Esophagus squamous epithelium (tissue), 5 donors: ENCODE measurements at regions not wholly inside any gene's neighbourhood (a gene's known extent, or its start where the extent isn't known, plus 50 kb on each side); places are given as distances from the start of the nearest gene placed in this dataset.

Experiments
- DNase-seq: peaks from one replicate; lab custom pipeline; 2025; lab: John Stamatoyannopoulos, UW
- H3K27ac ChIP-seq, 4 donors: fragments of 200-600 bp; sonication (generic); one replicate each; pipeline ENCODE4 v1.5.1; 2016 to 2019; ENCODE audit warnings: mild to moderate bottlenecking in 1 of 4
- H3K27me3 ChIP-seq, 4 donors: fragments of 200-600 bp; sonication (generic); 1 replicate in 3 of 4; 2 replicates in 1 of 4; pipeline versions ENCODE4 v1.5.1 to v1.6.0; 2017 to 2021; ENCODE audit warnings: antibody characterized with exemption in 1 of 4
- H3K36me3 ChIP-seq, 3 donors: fragments of 200-600 bp; sonication (generic); one replicate each; pipeline ENCODE4 v1.5.1; 2016 to 2019
- H3K4me1 ChIP-seq, 3 donors: fragments of 200-600 bp; sonication (generic); one replicate each; pipeline ENCODE4 v1.5.1; 2017 to 2019
- H3K4me3 ChIP-seq, 4 donors: fragments of 200-600 bp; sonication (generic); 1 replicate in 3 of 4; 2 replicates in 1 of 4; pipeline ENCODE4 v1.5.1; 2016 to 2019; ENCODE audit warnings: mild to moderate bottlenecking in 2 of 4, moderate library complexity in 1 of 4
- H3K9me3 ChIP-seq, 3 donors: fragments of 200-600 bp; sonication (generic); one replicate each; pipeline ENCODE4 v1.5.1; 2016 to 2019
- POLR2A ChIP-seq, 4 donors: fragments of 450-650 bp; IDR thresholded peaks; one replicate each; pipeline ENCODE4 v1.6.1; 2017; ENCODE audit warnings: antibody characterized with exemption in 4 of 4, mild to moderate bottlenecking in 4 of 4, moderate library complexity in 3 of 4
- WGBS, 2 donors: methylation state at CpG; one replicate each; pipeline ENCODE4 v1.1.5; 2018; 5-methylcytosine and 5-hydroxymethylcytosine counted together
- intact Hi-C: fragments of 100-400 bp; cut with DNase I; formaldehyde crosslinking; loops from one replicate; pipeline ENCODE4 v1.15.0; 2022
- TF ChIP-seq, protein P1 (sequence below), 6 experiments: fragments of 450-650 bp in 4 of 6; fragments of 200-600 bp in 2 of 6; sonication (generic) in 2 of 6; IDR thresholded peaks; one replicate each; pipeline ENCODE4 v1.5.1; 2016 to 2019; ENCODE audit warnings: antibody characterized with exemption in 6 of 6, mild to moderate bottlenecking in 4 of 6, moderate library complexity in 4 of 6
- donor health status: DM: yes; HTN: yes; CAD: no.

DNA sequence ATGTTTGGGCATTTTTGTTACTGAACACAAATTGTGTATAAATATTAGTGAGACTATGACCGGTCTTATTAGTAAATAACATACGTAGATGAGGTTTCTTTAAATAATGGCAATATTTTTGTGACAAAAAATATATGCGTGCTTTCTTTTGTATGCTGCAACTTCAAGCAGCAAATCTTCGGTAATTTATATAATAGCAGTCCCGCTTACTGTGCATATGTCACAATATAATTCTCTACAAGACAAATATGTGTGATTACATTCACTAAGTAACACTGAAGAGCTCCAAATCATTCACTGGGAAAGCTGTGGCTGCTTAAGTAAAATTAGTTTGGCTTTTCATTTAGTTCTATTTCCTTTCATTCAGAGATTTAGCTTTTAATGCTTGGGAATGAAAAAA is 376.0 kb downstream of the CYLC2 start:
- H3K4me1 ChIP-seq: no peaks in the 10 kb centered on the region
- no peaks in the 10 kb centered on the region for H3K36me3 ChIP-seq
- no peak overlapping the region for H3K4me3 ChIP-seq
- H3K27me3 ChIP-seq: no peaks in the 10 kb centered on the region
- H3K9me3 ChIP-seq: no peaks in the 10 kb centered on the region
- WGBS, 2 donors: 76 to 88% methylated on average over 5 of the region's 5 CpGs
- intact Hi-C loops: no loop called here
- DNase-seq: no peak
- H3K27ac ChIP-seq: no peak overlapping the region
- TF ChIP-seq, protein P1, sequence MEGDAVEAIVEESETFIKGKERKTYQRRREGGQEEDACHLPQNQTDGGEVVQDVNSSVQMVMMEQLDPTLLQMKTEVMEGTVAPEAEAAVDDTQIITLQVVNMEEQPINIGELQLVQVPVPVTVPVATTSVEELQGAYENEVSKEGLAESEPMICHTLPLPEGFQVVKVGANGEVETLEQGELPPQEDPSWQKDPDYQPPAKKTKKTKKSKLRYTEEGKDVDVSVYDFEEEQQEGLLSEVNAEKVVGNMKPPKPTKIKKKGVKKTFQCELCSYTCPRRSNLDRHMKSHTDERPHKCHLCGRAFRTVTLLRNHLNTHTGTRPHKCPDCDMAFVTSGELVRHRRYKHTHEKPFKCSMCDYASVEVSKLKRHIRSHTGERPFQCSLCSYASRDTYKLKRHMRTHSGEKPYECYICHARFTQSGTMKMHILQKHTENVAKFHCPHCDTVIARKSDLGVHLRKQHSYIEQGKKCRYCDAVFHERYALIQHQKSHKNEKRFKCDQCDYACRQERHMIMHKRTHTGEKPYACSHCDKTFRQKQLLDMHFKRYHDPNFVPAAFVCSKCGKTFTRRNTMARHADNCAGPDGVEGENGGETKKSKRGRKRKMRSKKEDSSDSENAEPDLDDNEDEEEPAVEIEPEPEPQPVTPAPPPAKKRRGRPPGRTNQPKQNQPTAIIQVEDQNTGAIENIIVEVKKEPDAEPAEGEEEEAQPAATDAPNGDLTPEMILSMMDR (IDR thresholded peaks at IDR 0.05): no peak
- no peak for TF ChIP-seq POLR2A (IDR thresholded peaks at IDR 0.05)

GRCh38 chr9:103372828-103373227 is 377.7 kb downstream of the CYLC2 start:
- H3K4me1 ChIP-seq: no peaks in the 10 kb centered on the region
- H3K36me3 ChIP-seq: no peaks in the 10 kb centered on the region
- H3K4me3 ChIP-seq: no peak overlapping the region
- TF ChIP-seq POLR2A (IDR thresholded peaks at IDR 0.05): no peak
- TF ChIP-seq, protein P1 (IDR thresholded peaks at IDR 0.05): no peak
- intact Hi-C loops: no loop called here
- no peak overlapping the region for H3K27ac ChIP-seq
- no peaks in the 10 kb centered on the region for H3K27me3 ChIP-seq
- no peak for DNase-seq
- H3K9me3 ChIP-seq: no peaks in the 10 kb centered on the region
- WGBS, 2 donors: 66 to 74% methylated on average over 4 of the region's 4 CpGs

- Histone ChIP-seq H3K4me3 (no peak overlapping the region), H3K27ac (no peak overlapping the region), H3K36me3 (no peaks in the 10 kb centered on the region), H3K27me3 (no peaks in the 10 kb centered on the region), H3K9me3 (no peaks in the 10 kb centered on the region), H3K4me1 (no peaks in the 10 kb centered on the region)
- TF ChIP-seq, protein P1 (IDR thresholded peaks at IDR 0.05): no peak
- TF ChIP-seq POLR2A (IDR thresholded peaks at IDR 0.05): no peak
- DNase-seq: no peak
- intact Hi-C loops: no loop called here
These were observed 382.5 kb downstream of the CYLC2 start for GRCh38 chr9:103377667-103378066.

- WGBS, 2 donors: 45 to 72% methylated on average over 2 to 4 of the region's 5 CpGs
- Histone ChIP-seq H3K27me3 (no peaks in the 10 kb centered on the region), H3K4me3 (no peak overlapping the region), H3K4me1 (no peaks in the 10 kb centered on the region), H3K27ac (no peak overlapping the region), H3K36me3 (no peaks in the 10 kb centered on the region), H3K9me3 (no peaks in the 10 kb centered on the region)
- intact Hi-C loops: no loop called here
- DNase-seq: no peak
- TF ChIP-seq, protein P1 (IDR thresholded peaks at IDR 0.05): peak in 4 of 6 experiments; percentile 15 to 60 (median 50)
- TF ChIP-seq POLR2A (IDR thresholded peaks at IDR 0.05): no peak
These were observed 402.9 kb downstream of the CYLC2 start for GRCh38 chr9:103397868-103398600.

GRCh38 chr9:103399535-103399934 is 404.4 kb downstream of the CYLC2 start:
- no peaks in the 10 kb centered on the region for H3K36me3 ChIP-seq
- no peak for DNase-seq
- intact Hi-C loops: no loop called here
- WGBS, 2 donors: 85 to 88% methylated on average over 3 of the region's 3 CpGs
- no peaks in the 10 kb centered on the region for H3K9me3 ChIP-seq
- TF ChIP-seq, protein P1 (IDR thresholded peaks at IDR 0.05): no peak
- TF ChIP-seq POLR2A (IDR thresholded peaks at IDR 0.05): no peak
- H3K27me3 ChIP-seq: no peaks in the 10 kb centered on the region
- H3K4me1 ChIP-seq: no peaks in the 10 kb centered on the region
- no peak overlapping the region for H3K4me3 ChIP-seq
- H3K27ac ChIP-seq: no peak overlapping the region
